NT2/D1 (cell line): ENCODE measurements at regions not wholly inside any gene's neighbourhood (a gene's known extent, or its start where the extent isn't known, plus 50 kb on each side); places are given as distances from the start of the nearest gene placed in this dataset.
"Not testable (repeated sequence)": the region's sequence is repeated elsewhere in the genome, so short reads cannot be mapped to it uniquely, and the experiment has no call there.

ENCODE experiments used
- DNase-seq: peaks from one replicate; pipeline ENCODE4 v3.0.0-alpha.2; 2011; ENCODE audit warnings: low read depth, low spot score
- H3K27me3 ChIP-seq: 2 replicates; pipeline ENCODE4 v1.6.0; 2011; ENCODE audit warnings: mild to moderate bottlenecking; ENCODE audit not compliant: insufficient read length, insufficient read depth
- H3K36me3 ChIP-seq: 2 replicates; pipeline ENCODE4 v1.6.1; 2011; ENCODE audit warnings: mild to moderate bottlenecking, low read length, mixed read lengths; ENCODE audit not compliant: insufficient read depth, insufficient read length
- H3K4me1 ChIP-seq: 2 replicates; pipeline ENCODE4 v1.5.1; 2011; ENCODE audit not compliant: insufficient read depth, insufficient read length
- H3K4me3 ChIP-seq: 2 replicates; pipeline ENCODE4 v1.5.1; 2011; ENCODE audit warnings: low read depth; ENCODE audit not compliant: insufficient read length
- H3K9ac ChIP-seq: 2 replicates; pipeline ENCODE4 v1.6.0; 2011; ENCODE audit warnings: low read depth; ENCODE audit not compliant: insufficient read length
- H3K9me3 ChIP-seq: 2 replicates; pipeline ENCODE4 v1.5.1; 2011; ENCODE audit warnings: mild to moderate bottlenecking, low read length; ENCODE audit not compliant: insufficient read depth
- SUZ12 ChIP-seq: IDR thresholded peaks from 2 replicates; pipeline ENCODE4 v1.6.1; 2011; ENCODE audit not compliant: insufficient read length, insufficient read depth; ENCODE audit errors: extremely low read depth
- YY1 ChIP-seq: IDR thresholded peaks from 2 replicates; pipeline ENCODE4 v1.6.1; 2011; ENCODE audit not compliant: insufficient read length, insufficient read depth
- ZNF274 ChIP-seq: IDR thresholded peaks from 2 replicates; pipeline ENCODE4 v1.6.1; 2011; ENCODE audit warnings: mild to moderate bottlenecking, low read depth, low read length

DNA sequence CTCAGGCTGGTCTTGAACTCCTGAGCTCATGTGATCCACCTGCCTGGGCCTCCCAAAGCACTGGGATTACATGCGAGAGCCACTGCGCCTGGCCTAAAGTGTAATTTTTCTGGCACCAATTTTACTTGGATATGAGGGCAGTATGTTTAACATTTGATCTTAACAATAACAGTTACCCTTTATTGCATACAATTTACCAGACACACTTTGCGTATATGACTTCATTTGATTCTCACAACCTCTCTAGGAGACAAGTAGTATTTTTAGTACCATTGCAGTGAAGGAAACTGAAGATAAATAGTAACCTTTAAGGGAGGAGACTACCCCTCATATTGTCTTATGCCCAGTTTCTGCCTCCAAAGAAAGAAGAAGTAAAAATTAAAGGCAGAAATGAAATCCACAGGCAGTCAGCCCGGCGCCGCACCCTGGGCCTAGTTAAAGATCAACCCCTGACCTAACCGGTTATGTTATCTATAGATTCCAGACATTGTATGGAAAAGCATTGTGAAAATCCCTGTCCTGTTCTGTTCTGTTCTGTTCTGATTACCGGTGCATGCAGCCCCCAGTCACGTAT lies 54.0 kb downstream of the CYP26A1 start:
- H3K9ac ChIP-seq, H3K4me1 ChIP-seq: not testable (repeated sequence)
- H3K9me3 ChIP-seq = peaks cover 23% of the 10 kb centered on the region

DNA sequence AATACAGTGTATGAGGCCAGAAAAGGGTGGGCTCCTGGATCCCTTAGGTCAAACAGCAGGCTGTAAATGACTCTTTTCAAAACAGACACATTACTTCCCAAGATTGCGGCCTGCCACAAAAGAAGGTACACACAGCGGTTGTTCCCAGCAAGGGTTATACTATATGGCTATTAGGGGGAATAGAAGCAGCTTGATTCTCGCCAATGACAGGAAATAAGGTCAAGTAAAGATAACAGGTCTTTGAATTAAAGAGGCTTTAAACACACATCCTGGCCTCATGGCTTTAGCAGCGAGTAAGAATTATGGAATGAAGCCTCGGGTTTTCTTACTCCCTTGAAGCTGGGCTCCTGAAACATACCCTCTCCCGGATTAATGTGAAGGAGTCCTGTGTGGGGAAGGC lies 58.3 kb downstream of the CYP26A1 start:
- Histone ChIP-seq H3K27me3 (no peaks in the 10 kb centered on the region), H3K4me3 (no peak overlapping the region), H3K9ac (no peak overlapping the region), H3K36me3 (no peaks in the 10 kb centered on the region), H3K4me1 (no peaks in the 10 kb centered on the region), H3K9me3 (peaks cover 9% of the 10 kb centered on the region)
- no peak for DNase-seq
- TF ChIP-seq YY1 (no peak), ZNF274 (no peak), SUZ12 (no peak)

More for the DNA sequence above, 54.0 kb downstream of the CYP26A1 start:
- not testable (repeated sequence) for DNase-seq, H3K4me3 ChIP-seq, H3K27me3 ChIP-seq, H3K36me3 ChIP-seq

DNA sequence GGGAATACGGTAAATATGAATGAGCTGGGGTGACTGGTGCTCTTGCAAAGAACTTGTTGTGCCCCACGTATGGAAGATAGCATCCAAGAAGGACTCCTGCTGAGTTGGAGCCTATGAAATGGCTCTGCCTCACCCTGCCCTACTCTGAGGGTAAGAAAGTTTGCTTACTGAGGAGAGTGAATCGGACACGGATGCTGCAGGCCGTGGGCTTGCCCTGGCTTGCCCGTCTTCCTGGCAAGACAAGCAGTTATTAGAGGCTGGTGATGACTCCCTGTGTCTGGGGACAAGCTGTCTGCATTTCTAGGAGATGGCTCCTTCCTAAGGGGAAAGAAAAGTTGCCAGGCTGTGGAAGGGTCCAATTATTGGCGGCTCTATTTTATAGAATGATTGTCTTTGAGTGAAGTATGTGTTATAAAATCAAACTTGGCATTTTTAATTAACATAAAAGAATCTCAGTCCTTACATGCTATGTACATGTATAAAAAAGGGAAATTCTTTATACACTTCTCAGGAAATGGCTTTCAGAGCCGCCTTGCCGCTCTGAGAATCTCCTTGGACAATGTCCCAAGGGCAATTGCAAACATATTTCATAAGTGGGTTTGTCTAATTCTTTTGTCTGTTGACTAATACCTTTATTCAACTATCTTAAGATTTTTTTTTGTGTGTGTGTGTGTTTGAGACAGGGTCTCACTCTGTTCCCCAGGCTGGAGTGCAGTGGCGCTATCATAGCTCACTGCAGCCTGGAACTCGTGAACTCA lies 64.6 kb downstream of the CYP26A1 start:
- no peak for DNase-seq
- H3K4me1 ChIP-seq = no peaks in the 10 kb centered on the region
- TF ChIP-seq ZNF274 (no peak), YY1 (no peak), SUZ12 (no peak)
- no peaks in the 10 kb centered on the region for H3K27me3 ChIP-seq
- no peak overlapping the region for H3K4me3 ChIP-seq
- H3K9ac ChIP-seq = no peak overlapping the region
- no peaks in the 10 kb centered on the region for H3K9me3 ChIP-seq
- H3K36me3 ChIP-seq = no peaks in the 10 kb centered on the region

DNA sequence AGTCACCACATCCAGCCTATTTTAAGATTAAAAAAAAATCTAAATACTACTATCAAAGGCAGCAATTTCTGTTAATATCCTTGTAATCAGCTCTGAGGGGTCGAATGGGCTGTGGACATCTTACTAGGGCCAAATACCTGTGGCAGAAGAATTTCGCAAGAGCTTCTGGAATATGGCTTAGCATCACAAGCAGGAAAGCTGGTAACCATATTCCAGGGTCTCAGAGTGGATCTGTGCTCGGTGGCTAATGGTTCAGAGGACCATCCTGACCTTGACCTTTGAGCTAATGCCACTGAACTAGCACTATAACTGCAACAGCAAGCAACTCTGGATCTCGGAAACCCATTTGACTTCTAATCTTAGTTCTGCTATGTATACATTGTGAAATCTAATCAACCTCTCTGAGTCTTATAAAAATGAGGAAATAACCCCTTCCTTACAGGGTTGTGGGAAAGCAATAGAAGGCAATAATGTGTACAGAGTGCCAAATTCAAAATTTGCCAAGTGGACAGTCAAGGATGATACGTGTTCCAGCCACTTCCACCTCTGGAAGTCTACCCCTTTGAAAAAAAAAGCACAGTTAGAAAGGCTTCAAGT lies 65.5 kb downstream of the CYP26A1 start:
- no peak overlapping the region for H3K9ac ChIP-seq
- no peaks in the 10 kb centered on the region for H3K27me3 ChIP-seq
- no peaks in the 10 kb centered on the region for H3K9me3 ChIP-seq
- TF ChIP-seq ZNF274 (no peak), SUZ12 (no peak), YY1 (no peak)
- no peak for DNase-seq
- H3K4me1 ChIP-seq = no peaks in the 10 kb centered on the region
- H3K36me3 ChIP-seq = no peaks in the 10 kb centered on the region
- H3K4me3 ChIP-seq = no peak overlapping the region

DNA sequence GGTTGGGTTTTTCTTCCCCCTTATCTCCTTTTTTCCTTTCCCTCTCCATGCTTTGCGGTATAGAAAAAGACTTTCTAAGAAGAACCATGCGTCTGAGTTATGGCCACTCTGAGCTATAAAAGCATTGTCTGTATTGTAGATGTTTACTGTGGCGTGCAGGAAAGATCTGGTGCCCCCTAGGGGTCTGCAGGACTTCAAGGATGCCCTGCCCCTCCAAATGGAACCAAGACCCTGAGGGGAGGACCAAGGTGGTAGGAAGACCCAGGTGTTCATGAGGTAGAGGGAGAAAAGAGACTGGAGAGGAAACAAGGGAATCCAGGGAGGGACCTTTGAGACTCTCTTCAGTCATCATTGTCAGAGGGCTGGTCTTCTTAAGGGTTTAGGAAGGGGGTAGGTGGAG lies 68.8 kb downstream of the CYP26A1 start:
- H3K4me1 ChIP-seq = no peaks in the 10 kb centered on the region
- H3K27me3 ChIP-seq = no peaks in the 10 kb centered on the region
- no peak overlapping the region for H3K4me3 ChIP-seq
- no peaks in the 10 kb centered on the region for H3K9me3 ChIP-seq
- TF ChIP-seq ZNF274 (no peak), SUZ12 (no peak), YY1 (no peak)
- H3K9ac ChIP-seq = no peak overlapping the region
- H3K36me3 ChIP-seq = no peaks in the 10 kb centered on the region
- no peak for DNase-seq

DNA sequence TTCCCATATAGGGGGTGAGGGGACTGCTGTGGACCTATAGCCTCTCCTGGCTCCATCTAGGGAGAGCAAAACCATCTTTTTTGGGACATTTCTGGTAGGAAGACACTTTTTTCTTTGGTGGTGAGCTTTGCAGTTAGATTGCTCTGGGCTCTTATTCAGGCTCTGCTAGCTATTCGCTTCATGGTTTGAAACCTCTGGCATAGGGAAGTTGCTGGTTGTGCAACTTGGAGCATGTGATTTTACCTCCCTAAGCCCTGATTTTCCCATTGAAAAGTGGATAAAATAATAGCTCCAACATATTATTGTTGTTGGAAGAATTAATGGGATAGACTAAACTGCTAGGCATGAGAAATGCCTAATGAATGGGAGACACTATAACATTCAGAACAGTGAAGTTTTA lies 69.6 kb downstream of the CYP26A1 start:
- no peaks in the 10 kb centered on the region for H3K9me3 ChIP-seq
- no peaks in the 10 kb centered on the region for H3K27me3 ChIP-seq
- no peaks in the 10 kb centered on the region for H3K36me3 ChIP-seq
- H3K4me1 ChIP-seq = no peaks in the 10 kb centered on the region
- H3K9ac ChIP-seq = no peak overlapping the region
- no peak for TF ChIP-seq SUZ12
- no peak for TF ChIP-seq ZNF274
- TF ChIP-seq YY1 = no peak
- H3K4me3 ChIP-seq = no peak overlapping the region
- no peak for DNase-seq

DNA sequence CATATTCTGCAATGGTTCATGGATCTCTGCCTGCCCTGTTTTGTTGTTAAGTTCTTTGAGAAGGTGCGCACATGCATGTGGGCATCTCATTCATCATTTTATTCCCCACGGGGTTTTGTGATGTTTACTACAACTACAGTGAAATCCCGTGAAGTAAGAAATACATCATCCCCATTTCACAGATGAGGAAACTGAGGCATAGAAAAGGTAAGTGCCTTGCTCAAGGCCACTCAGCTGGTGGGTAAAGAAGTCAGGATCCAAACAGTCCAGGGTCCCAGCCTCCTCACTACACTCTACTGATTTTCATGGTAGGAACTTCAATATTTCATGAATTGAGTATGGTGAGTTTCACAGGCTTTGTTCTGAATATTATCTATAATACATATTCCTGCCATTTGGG lies 72.6 kb downstream of the CYP26A1 start:
- no peak for DNase-seq
- no peaks in the 10 kb centered on the region for H3K4me1 ChIP-seq
- H3K9me3 ChIP-seq = 0 out of 2 replicates have a peak, but pooled peaks cover 5% of the 10 kb centered on the region
- no peak overlapping the region for H3K9ac ChIP-seq
- no peaks in the 10 kb centered on the region for H3K36me3 ChIP-seq
- TF ChIP-seq ZNF274 (no peak), SUZ12 (no peak), YY1 (no peak)
- H3K4me3 ChIP-seq = no peak overlapping the region
- H3K27me3 ChIP-seq = no peaks in the 10 kb centered on the region
